Nephron (organoid): ENCODE measurements at regions not wholly inside any gene's neighbourhood (a gene's known extent, or its start where the extent isn't known, plus 50 kb on each side); places are given as distances from the start of the nearest gene placed in this dataset.

Source experiments
- H3K27ac Mint-ChIP-seq, 3 experiments: 2 replicates each; pipeline ENCODE4 v1.8.0; 2020; ENCODE audit warnings: mixed read lengths in 3 of 3, mild to moderate bottlenecking in 2 of 3, moderate library complexity in 1 of 3
- H3K27me3 Mint-ChIP-seq: 2 replicates; pipeline ENCODE4 v1.8.0; 2021; ENCODE audit warnings: low read depth, mild to moderate bottlenecking, moderate library complexity, mixed read lengths
- H3K36me3 Mint-ChIP-seq: 2 replicates; pipeline ENCODE4 v1.8.0; 2020; ENCODE audit warnings: low read depth, mixed read lengths
- H3K4me1 Mint-ChIP-seq: 2 replicates; pipeline ENCODE4 v1.8.0; 2020; ENCODE audit warnings: mixed read lengths
- H3K4me3 Mint-ChIP-seq, 3 experiments: 2 replicates each; pipeline ENCODE4 v1.8.0; 2020; ENCODE audit warnings: mild to moderate bottlenecking in 3 of 3, mixed read lengths in 3 of 3, moderate library complexity in 2 of 3
- H3K9me3 Mint-ChIP-seq: 2 replicates; pipeline ENCODE4 v1.8.0; 2020; ENCODE audit warnings: mixed read lengths
- CTCF ChIP-seq, 3 experiments: fragments of 200-600 bp; sonication (generic); IDR thresholded peaks; one replicate each; pipeline ENCODE4 v1.5.0; 2021; ENCODE audit warnings: antibody characterized with exemption in 3 of 3; ENCODE audit not compliant: unreplicated experiment in 3 of 3

GRCh38 chr6:82419132-82419581 lies 55.5 kb downstream of the TPBG start:
- Mint-ChIP-seq H3K27ac (no peak overlapping the region), H3K27me3 (peaks cover 3% of the 10 kb centered on the region), H3K4me1 (no peaks in the 10 kb centered on the region), H3K36me3 (no peaks in the 10 kb centered on the region), H3K4me3 (no peak overlapping the region), H3K9me3 (no peaks in the 10 kb centered on the region)
- TF ChIP-seq CTCF (IDR thresholded peaks at IDR 0.05; ENCODE audit: unreplicated experiment in 3 of 3), result no peak

DNA sequence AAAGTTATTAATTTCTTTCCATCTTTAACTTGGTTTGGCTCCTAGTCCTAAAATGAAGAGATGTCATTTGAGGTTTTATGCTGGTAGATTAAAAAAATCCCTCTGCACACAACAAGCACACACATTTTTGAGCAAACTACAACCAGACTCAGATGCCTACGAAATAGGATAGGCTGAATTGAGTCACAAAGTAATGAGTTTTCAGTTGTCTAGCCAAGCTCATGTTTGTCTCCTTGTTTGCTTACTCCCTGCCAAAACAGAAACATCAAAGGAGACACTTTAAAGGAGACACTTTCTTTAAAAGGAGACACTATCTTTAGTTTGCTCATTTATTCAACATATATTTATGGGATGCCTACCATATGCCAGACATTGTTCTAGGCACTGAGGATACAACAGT lies 56.2 kb downstream of the TPBG start:
- peaks cover 1% of the 10 kb centered on the region for H3K4me1 Mint-ChIP-seq

GRCh38 chr6:82430611-82431010 lies 67.0 kb downstream of the TPBG start:
- no peaks in the 10 kb centered on the region for H3K4me1 Mint-ChIP-seq

More for the DNA sequence above, 56.2 kb downstream of the TPBG start:
- H3K4me3 Mint-ChIP-seq, result no peak overlapping the region
- H3K27me3 Mint-ChIP-seq, result peaks cover 3% of the 10 kb centered on the region
- H3K27ac Mint-ChIP-seq, result no peak overlapping the region
- H3K9me3 Mint-ChIP-seq, result no peaks in the 10 kb centered on the region
- H3K36me3 Mint-ChIP-seq, result no peaks in the 10 kb centered on the region
- no peak for TF ChIP-seq CTCF (IDR thresholded peaks at IDR 0.05; ENCODE audit: unreplicated experiment in 3 of 3)

GRCh38 chr6:82436740-82437139 lies 73.1 kb downstream of the TPBG start:
- Mint-ChIP-seq H3K4me1 (no peaks in the 10 kb centered on the region), H3K9me3 (no peaks in the 10 kb centered on the region)

More at GRCh38 chr6:82430611-82431010, 67.0 kb downstream of the TPBG start:
- H3K4me3 Mint-ChIP-seq, result no peak overlapping the region
- H3K27ac Mint-ChIP-seq, result no peak overlapping the region
- H3K36me3 Mint-ChIP-seq, result no peaks in the 10 kb centered on the region
- H3K9me3 Mint-ChIP-seq, result no peaks in the 10 kb centered on the region
- H3K27me3 Mint-ChIP-seq, result no peaks in the 10 kb centered on the region
- TF ChIP-seq CTCF (IDR thresholded peaks at IDR 0.05; ENCODE audit: unreplicated experiment in 3 of 3), result no peak

GRCh38 chr6:82437701-82438100 lies 74.1 kb downstream of the TPBG start:
- no peak overlapping the region for H3K27ac Mint-ChIP-seq
- no peak overlapping the region for H3K4me3 Mint-ChIP-seq
- peaks cover 3% of the 10 kb centered on the region for H3K27me3 Mint-ChIP-seq
- H3K36me3 Mint-ChIP-seq, result no peaks in the 10 kb centered on the region
- no peaks in the 10 kb centered on the region for H3K9me3 Mint-ChIP-seq
- H3K4me1 Mint-ChIP-seq, result no peaks in the 10 kb centered on the region
- TF ChIP-seq CTCF (IDR thresholded peaks at IDR 0.05; ENCODE audit: unreplicated experiment in 3 of 3), result no peak

More at GRCh38 chr6:82436740-82437139, 73.1 kb downstream of the TPBG start:
- Mint-ChIP-seq H3K36me3 (no peaks in the 10 kb centered on the region), H3K27me3 (peaks cover 3% of the 10 kb centered on the region), H3K4me3 (no peak overlapping the region), H3K27ac (no peak overlapping the region)
- TF ChIP-seq CTCF (IDR thresholded peaks at IDR 0.05; ENCODE audit: unreplicated experiment in 3 of 3), result no peak

- H3K4me3 Mint-ChIP-seq, result no peak overlapping the region
These were observed 77.6 kb downstream of the TPBG start for GRCh38 chr6:82441047-82441855.

More at GRCh38 chr6:82441047-82441855, 77.6 kb downstream of the TPBG start:
- Mint-ChIP-seq H3K9me3 (no peaks in the 10 kb centered on the region), H3K36me3 (no peaks in the 10 kb centered on the region), H3K27ac (no peak overlapping the region), H3K27me3 (peaks cover 3% of the 10 kb centered on the region), H3K4me1 (no peaks in the 10 kb centered on the region)
- no peak for TF ChIP-seq CTCF (IDR thresholded peaks at IDR 0.05; ENCODE audit: unreplicated experiment in 3 of 3)
